GM10266 (cell line): ENCODE measurements at regions not wholly inside any gene's neighbourhood (a gene's known extent, or its start where the extent isn't known, plus 50 kb on each side); places are given as distances from the start of the nearest gene placed in this dataset.
"Not testable (repeated sequence)": the region's sequence is repeated elsewhere in the genome, so short reads cannot be mapped to it uniquely, and the experiment has no call there.

Source experiments
- DNase-seq: peaks from one replicate; pipeline ENCODE4 v3.0.0; 2012; ENCODE audit errors: extremely low spot score
- TF ChIP-seq, protein P1 (sequence below): IDR thresholded peaks from 2 replicates; pipeline ENCODE4 v1.5.1; 2012; ENCODE audit warnings: mild to moderate bottlenecking, low read depth; ENCODE audit not compliant: control insufficient read depth, insufficient read depth; ENCODE audit errors: missing control alignments

- DNase-seq = no peak
- TF ChIP-seq, protein P1, sequence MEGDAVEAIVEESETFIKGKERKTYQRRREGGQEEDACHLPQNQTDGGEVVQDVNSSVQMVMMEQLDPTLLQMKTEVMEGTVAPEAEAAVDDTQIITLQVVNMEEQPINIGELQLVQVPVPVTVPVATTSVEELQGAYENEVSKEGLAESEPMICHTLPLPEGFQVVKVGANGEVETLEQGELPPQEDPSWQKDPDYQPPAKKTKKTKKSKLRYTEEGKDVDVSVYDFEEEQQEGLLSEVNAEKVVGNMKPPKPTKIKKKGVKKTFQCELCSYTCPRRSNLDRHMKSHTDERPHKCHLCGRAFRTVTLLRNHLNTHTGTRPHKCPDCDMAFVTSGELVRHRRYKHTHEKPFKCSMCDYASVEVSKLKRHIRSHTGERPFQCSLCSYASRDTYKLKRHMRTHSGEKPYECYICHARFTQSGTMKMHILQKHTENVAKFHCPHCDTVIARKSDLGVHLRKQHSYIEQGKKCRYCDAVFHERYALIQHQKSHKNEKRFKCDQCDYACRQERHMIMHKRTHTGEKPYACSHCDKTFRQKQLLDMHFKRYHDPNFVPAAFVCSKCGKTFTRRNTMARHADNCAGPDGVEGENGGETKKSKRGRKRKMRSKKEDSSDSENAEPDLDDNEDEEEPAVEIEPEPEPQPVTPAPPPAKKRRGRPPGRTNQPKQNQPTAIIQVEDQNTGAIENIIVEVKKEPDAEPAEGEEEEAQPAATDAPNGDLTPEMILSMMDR = no peak
Observed at GRCh38 chrX:82756272-82756671, 751.8 kb upstream of the POU3F4 start.

GRCh38 chrX:82757614-82758013 lies 750.5 kb upstream of the POU3F4 start:
- TF ChIP-seq, protein P1 = no peak
- no peak for DNase-seq

DNA sequence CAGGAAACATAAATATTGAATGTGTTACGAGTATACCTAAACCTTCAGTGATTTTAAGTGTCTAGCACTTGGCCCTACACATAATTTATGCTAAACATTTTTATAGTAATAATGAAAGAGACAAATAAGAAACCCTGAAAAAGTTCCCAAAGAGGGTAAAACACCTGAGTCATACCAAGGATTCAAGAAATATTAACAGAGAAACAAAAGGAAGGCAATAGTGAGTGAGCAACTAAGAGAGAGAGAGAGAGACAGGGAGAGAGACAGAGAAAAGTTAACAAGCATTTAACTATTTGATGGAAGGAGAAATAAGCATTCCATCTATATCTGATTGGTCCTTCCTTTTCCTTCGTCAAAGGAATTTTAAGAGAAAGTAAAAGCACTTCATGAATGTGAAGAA lies 743.6 kb upstream of the POU3F4 start:
- TF ChIP-seq, protein P1 = no peak
- no peak for DNase-seq

DNA sequence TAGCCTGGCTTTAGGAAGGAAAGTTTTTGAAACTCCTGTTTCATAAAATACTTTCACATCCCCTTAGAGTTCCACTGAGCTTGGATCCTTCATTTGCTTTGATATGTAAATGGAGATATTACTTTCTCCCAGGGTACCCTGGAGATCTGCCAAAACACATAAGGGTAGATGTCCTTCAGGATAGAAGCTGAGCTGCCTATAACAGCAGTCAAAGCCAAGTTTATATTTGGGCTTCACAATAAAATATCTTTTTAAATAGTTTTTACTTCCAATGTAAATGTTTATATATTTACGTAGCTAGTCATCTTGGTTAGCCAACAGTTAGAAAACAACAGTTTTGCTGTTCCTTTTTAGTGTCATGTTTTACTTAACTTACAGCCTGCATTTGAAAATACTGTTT lies 742.3 kb upstream of the POU3F4 start:
- TF ChIP-seq, protein P1 = no peak
- no peak for DNase-seq

DNA sequence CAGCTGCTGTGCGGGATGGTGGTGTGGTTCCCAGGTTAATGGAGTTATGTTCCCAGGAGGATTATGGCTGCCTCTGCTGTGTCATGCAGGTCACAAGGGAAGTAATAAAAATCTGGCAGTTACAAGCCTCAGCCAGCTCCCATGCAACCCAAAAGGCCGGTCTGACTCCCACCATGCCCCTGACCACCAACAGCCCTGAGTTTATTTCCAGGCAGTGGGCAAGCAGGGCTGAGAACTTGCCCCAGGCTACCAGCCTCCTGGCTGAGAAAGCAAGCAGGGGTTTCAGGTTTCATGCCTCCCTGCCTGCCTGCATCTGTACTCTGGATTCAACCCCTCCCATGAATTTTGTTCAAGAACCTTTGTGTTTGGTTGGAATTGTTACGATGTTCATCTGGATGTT lies 732.7 kb upstream of the POU3F4 start:
- TF ChIP-seq, protein P1 = no peak
- no peak for DNase-seq

DNA sequence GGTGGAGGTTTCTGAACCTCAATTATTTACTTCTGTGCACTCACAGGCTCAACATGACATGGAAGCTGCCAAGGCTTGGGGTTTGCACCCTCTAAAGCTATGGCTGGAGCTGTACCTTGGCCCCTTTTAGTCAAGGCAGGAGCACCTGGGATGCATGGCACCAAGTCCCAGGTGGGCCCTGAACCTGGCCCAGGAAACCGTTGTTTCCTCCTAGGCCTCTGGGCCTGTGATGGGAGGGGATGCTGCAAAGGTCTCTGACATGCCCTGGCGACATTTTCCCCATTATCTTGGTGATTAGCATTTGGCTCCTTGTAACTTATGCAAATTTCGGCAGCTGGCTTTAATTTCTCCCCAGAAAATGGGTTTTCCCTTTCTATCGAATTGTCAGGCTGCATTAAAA lies 726.1 kb upstream of the POU3F4 start:
- DNase-seq = no peak
- TF ChIP-seq, protein P1 = no peak

GRCh38 chrX:82812902-82813301 lies 695.2 kb upstream of the POU3F4 start:
- DNase-seq = not testable (repeated sequence)

DNA sequence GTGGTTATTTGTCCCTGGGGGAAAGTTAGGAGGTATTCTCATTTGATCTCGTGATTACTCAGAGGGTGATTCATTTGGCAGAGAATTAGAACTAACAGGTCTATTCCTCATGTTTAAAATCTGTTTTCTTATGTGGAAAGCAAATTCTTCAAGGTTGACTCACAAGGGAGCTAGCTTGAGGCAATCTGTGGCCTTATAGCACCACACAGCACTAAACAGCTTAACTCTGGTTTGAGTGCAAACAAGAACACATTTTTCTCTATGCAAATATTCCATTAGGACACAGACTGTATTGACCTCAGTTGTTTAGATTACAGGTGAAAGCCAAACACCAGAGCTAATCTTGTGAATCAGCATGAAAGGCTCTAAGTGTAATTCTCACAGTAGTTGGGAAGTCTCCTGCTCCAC lies 694.4 kb upstream of the POU3F4 start:
- DNase-seq = no peak
- TF ChIP-seq, protein P1 = no peak
